GM21723 (cell line): ENCODE measurements at regions not wholly inside any gene's neighbourhood (a gene's known extent, or its start where the extent isn't known, plus 50 kb on each side); places are given as distances from the start of the nearest gene placed in this dataset.
A peak's percentile ranks its signal among the peaks of the same experiment; 100 is the strongest.

ENCODE experiments used
- ATAC-seq: cut with Tn5 transposase; IDR thresholded peaks from one replicate; pipeline ENCODE4 v1.9.1; 2021; ENCODE audit warnings: mild to moderate bottlenecking, moderate library complexity; ENCODE audit not compliant: unreplicated experiment

GRCh38 chr11:127130321-127130720 is 129.8 kb upstream of the KIRREL3 start:
- no peak for ATAC-seq

- no peak for ATAC-seq
These were observed 126.4 kb upstream of the KIRREL3 start for GRCh38 chr11:127126986-127127385.

GRCh38 chr11:127119356-127119755 is 118.8 kb upstream of the KIRREL3 start:
- no peak for ATAC-seq

- ATAC-seq, result no peak
These were observed 118.2 kb upstream of the KIRREL3 start for GRCh38 chr11:127118811-127119210.

- ATAC-seq, result no peak
These were observed 116.7 kb upstream of the KIRREL3 start for GRCh38 chr11:127117231-127117739.

- ATAC-seq, result no peak
These were observed 115.3 kb upstream of the KIRREL3 start for GRCh38 chr11:127115844-127116243.

GRCh38 chr11:127114035-127114434 is 113.5 kb upstream of the KIRREL3 start:
- no peak for ATAC-seq

- ATAC-seq, result no peak
These were observed 110.0 kb upstream of the KIRREL3 start for GRCh38 chr11:127110542-127110941.

- no peak for ATAC-seq
These were observed 109.4 kb upstream of the KIRREL3 start for GRCh38 chr11:127109796-127110480.

GRCh38 chr11:127108838-127109237 is 108.3 kb upstream of the KIRREL3 start:
- ATAC-seq, result no peak

GRCh38 chr11:127106938-127107337 is 106.4 kb upstream of the KIRREL3 start:
- ATAC-seq, result no peak

- no peak for ATAC-seq
These were observed 105.3 kb upstream of the KIRREL3 start for GRCh38 chr11:127105593-127106541.

- no peak for ATAC-seq
These were observed 103.2 kb upstream of the KIRREL3 start for GRCh38 chr11:127103586-127104388.

- ATAC-seq, result no peak
These were observed 98.1 kb upstream of the KIRREL3 start for GRCh38 chr11:127098684-127099083.

GRCh38 chr11:127080735-127081134 is 80.2 kb upstream of the KIRREL3 start:
- no peak for ATAC-seq

- ATAC-seq, result no peak
These were observed 75.2 kb upstream of the KIRREL3 start for GRCh38 chr11:127075758-127076157.

GRCh38 chr11:127074151-127074761 is 73.7 kb upstream of the KIRREL3 start:
- ATAC-seq, result peak; percentile 94

GRCh38 chr11:127073621-127074020 is 73.1 kb upstream of the KIRREL3 start:
- ATAC-seq, result no peak

- ATAC-seq, result no peak
These were observed 71.0 kb upstream of the KIRREL3 start for GRCh38 chr11:127071606-127072005.

GRCh38 chr11:127070808-127071207 is 70.2 kb upstream of the KIRREL3 start:
- ATAC-seq, result no peak
